Left lung (tissue), 4 donors: ENCODE measurements at regions not wholly inside any gene's neighbourhood (a gene's known extent, or its start where the extent isn't known, plus 50 kb on each side); places are given as distances from the start of the nearest gene placed in this dataset.

Source experiments
- ATAC-seq: fragments of 200-7000 bp; cut with Tn5 transposase; one replicate; pipeline ENCODE4 v1.9.1; 2020; ENCODE audit warnings: moderate library complexity
- DNase-seq, 4 donors: peaks; one replicate each; pipeline ENCODE4 v3.0.0-alpha.2; 2013 to 2020
- H3K27ac ChIP-seq, 2 donors: fragments of 200-600 bp; sonication (generic) in 1 of 2; one replicate each; pipeline versions ENCODE4 v1.5.0 to v1.8.0; 2020 to 2021
- H3K27me3 ChIP-seq, 2 donors: fragments of 200-600 bp; sonication (generic) in 1 of 2; one replicate each; pipeline versions ENCODE4 v1.5.0 to v1.8.0; 2020 to 2021
- H3K36me3 ChIP-seq, 2 donors: fragments of 200-600 bp; sonication (generic) in 1 of 2; one replicate each; pipeline versions ENCODE4 v1.5.0 to v1.8.0; 2020 to 2021
- H3K4me1 ChIP-seq, 2 donors: fragments of 200-600 bp; one replicate each; pipeline ENCODE4 v1.8.0; 2021
- H3K4me3 ChIP-seq, 2 donors: fragments of 200-600 bp; sonication (generic) in 1 of 2; one replicate each; pipeline versions ENCODE4 v1.5.0 to v1.8.0; 2020 to 2021; ENCODE audit warnings: mild to moderate bottlenecking in 1 of 2
- H3K9me3 ChIP-seq, 2 donors: fragments of 200-600 bp; sonication (generic) in 1 of 2; one replicate each; pipeline versions ENCODE4 v1.5.0 to v1.8.0; 2020 to 2021
- CTCF ChIP-seq, 2 donors: fragments of 200-600 bp; sonication (generic) in 1 of 2; IDR thresholded peaks; one replicate each; pipeline versions ENCODE4 v1.5.0 to v1.8.0; 2021; ENCODE audit warnings: antibody characterized with exemption in 2 of 2
- intact Hi-C, 2 donors: fragments of 100-400 bp; cut with DNase I; formaldehyde crosslinking; loops; one replicate each; pipeline versions ENCODE4 v1.11.2 to v1.14.2; 2022
- donor health status: DM: no; HTN: yes; CAD: no.
- donor health status: DM: no; HTN: no; CAD: no.

- TF ChIP-seq CTCF (IDR thresholded peaks at IDR 0.05) = no peak
- Histone ChIP-seq H3K4me3 (no peak overlapping the region), H3K36me3 (no peaks in the 10 kb centered on the region), H3K27me3 (no peaks in the 10 kb centered on the region), H3K27ac (peak overlapping the region in 1 of 2 donors; percentile 3), H3K9me3 (peaks cover 0 to 17% of the 10 kb centered on the region in 2 donors), H3K4me1 (no peaks in the 10 kb centered on the region)
- intact Hi-C loops = no loop called here
- DNase-seq (no peak), ATAC-seq (no peak)
Observed at GRCh38 chr9:116027511-116027910, 126.1 kb upstream of the PAPPA start.

- Histone ChIP-seq H3K27ac (peak overlapping the region in 1 of 2 donors; percentile 3), H3K27me3 (no peaks in the 10 kb centered on the region), H3K36me3 (no peaks in the 10 kb centered on the region), H3K4me1 (no peaks in the 10 kb centered on the region), H3K4me3 (no peak overlapping the region), H3K9me3 (peaks cover 0 to 17% of the 10 kb centered on the region in 2 donors)
- ATAC-seq (no peak), DNase-seq (no peak)
- no peak for TF ChIP-seq CTCF (IDR thresholded peaks at IDR 0.05)
- intact Hi-C loops = no loop called here
Observed at GRCh38 chr9:116027951-116028350, 125.6 kb upstream of the PAPPA start.

- no peak for ATAC-seq
- Histone ChIP-seq H3K27me3 (no peaks in the 10 kb centered on the region), H3K9me3 (peaks cover 0 to 20% of the 10 kb centered on the region in 2 donors), H3K27ac (no peak overlapping the region), H3K36me3 (no peaks in the 10 kb centered on the region), H3K4me1 (no peaks in the 10 kb centered on the region), H3K4me3 (no peak overlapping the region)
- TF ChIP-seq CTCF (IDR thresholded peaks at IDR 0.05) = no peak
- DNase-seq = no peak
- intact Hi-C loops = no loop called here
Observed at GRCh38 chr9:116030517-116030916, 123.1 kb upstream of the PAPPA start.

GRCh38 chr9:116032683-116033440 lies 120.7 kb upstream of the PAPPA start:
- Histone ChIP-seq H3K4me1 (no peaks in the 10 kb centered on the region), H3K4me3 (no peak overlapping the region), H3K27ac (no peak overlapping the region), H3K36me3 (no peaks in the 10 kb centered on the region), H3K27me3 (no peaks in the 10 kb centered on the region), H3K9me3 (peaks cover 0 to 20% of the 10 kb centered on the region in 2 donors)
- DNase-seq = no peak
- ATAC-seq = no peak
- no peak for TF ChIP-seq CTCF (IDR thresholded peaks at IDR 0.05)
- intact Hi-C loops = no loop called here

GRCh38 chr9:116039312-116039711 lies 114.3 kb upstream of the PAPPA start:
- no peak for ATAC-seq
- intact Hi-C loops = no loop called here

More at GRCh38 chr9:116039312-116039711, 114.3 kb upstream of the PAPPA start:
- no peaks in the 10 kb centered on the region for H3K9me3 ChIP-seq
- H3K27me3 ChIP-seq = no peaks in the 10 kb centered on the region
- DNase-seq = no peak
- TF ChIP-seq CTCF (IDR thresholded peaks at IDR 0.05) = no peak
- no peak overlapping the region for H3K4me3 ChIP-seq
- H3K27ac ChIP-seq = no peak overlapping the region
- no peaks in the 10 kb centered on the region for H3K4me1 ChIP-seq
- H3K36me3 ChIP-seq = no peaks in the 10 kb centered on the region
